AG09319 (cell line): ENCODE measurements at regions not wholly inside any gene's neighbourhood (a gene's known extent, or its start where the extent isn't known, plus 50 kb on each side); places are given as distances from the start of the nearest gene placed in this dataset.

Experiments used
- DNase-seq: peaks from one replicate; pipeline ENCODE4 v3.0.0-alpha.2; 2010; ENCODE audit warnings: low read depth; ENCODE audit errors: extremely low read depth
- TF ChIP-seq, protein P1 (sequence below): IDR thresholded peaks from 2 replicates; pipeline ENCODE4 v1.5.1; 2011; ENCODE audit warnings: low read depth, mild to moderate bottlenecking, inconsistent platforms, low read length, moderate library complexity

DNA sequence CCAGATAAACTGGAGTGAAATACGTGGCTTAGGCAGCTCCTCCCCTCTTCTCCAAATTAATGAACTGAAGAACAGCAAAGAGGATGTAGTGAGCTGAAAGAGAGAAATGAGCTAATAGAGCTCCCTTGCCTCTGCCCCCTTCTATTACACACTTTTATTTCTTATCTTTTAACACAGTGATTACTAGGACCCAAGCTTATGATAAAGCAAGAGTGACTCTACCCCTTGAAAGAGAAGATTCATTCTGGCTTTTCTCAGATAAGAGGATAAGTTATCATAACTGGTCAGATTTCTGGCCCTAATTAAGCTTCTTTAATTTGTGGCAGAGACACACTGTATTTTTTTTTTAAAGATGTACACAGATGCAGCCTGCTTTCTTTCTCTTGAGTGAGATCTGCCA, 102.2 kb downstream of the MSTN start:
- TF ChIP-seq, protein P1, sequence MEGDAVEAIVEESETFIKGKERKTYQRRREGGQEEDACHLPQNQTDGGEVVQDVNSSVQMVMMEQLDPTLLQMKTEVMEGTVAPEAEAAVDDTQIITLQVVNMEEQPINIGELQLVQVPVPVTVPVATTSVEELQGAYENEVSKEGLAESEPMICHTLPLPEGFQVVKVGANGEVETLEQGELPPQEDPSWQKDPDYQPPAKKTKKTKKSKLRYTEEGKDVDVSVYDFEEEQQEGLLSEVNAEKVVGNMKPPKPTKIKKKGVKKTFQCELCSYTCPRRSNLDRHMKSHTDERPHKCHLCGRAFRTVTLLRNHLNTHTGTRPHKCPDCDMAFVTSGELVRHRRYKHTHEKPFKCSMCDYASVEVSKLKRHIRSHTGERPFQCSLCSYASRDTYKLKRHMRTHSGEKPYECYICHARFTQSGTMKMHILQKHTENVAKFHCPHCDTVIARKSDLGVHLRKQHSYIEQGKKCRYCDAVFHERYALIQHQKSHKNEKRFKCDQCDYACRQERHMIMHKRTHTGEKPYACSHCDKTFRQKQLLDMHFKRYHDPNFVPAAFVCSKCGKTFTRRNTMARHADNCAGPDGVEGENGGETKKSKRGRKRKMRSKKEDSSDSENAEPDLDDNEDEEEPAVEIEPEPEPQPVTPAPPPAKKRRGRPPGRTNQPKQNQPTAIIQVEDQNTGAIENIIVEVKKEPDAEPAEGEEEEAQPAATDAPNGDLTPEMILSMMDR: no peak
- DNase-seq: no peak

DNA sequence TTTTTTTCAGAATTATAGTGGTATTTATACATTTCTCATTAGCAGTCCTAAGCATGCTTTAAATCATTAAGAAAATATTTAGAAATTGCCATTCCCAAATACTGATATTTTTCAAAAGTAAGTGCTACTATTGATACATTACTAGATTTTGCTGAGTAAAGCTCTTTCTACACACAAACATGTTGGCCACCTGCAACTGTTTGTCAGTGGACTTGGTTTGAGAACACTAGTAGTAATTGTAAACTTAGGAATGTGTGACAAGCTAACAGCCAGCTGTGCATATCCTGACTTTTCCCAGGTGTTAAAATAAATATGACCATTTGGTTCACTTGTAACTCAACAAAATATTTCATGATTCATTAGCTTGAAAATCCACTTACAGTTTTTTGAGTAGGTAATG, 103.1 kb downstream of the MSTN start:
- DNase-seq: no peak
- TF ChIP-seq, protein P1: no peak

DNA sequence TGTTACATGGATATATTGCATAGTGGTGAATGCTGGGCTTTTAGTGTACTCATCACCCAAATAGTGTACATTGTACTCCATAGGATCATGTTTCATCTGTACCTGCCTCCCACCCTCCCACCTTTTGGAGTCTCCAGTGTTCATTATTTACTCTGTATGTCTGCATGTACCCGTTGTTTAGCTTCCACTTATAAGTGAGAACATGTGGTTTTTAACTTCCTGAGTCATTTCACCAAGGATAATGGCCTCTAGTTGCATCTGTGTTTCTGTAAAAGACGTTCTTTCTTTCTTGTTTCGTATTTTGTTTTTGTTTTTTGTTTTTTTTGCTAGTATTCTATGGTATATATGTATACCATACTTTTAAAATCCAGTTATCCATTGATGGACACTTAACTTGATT, 107.5 kb downstream of the MSTN start:
- TF ChIP-seq, protein P1: no peak
- DNase-seq: no peak

DNA sequence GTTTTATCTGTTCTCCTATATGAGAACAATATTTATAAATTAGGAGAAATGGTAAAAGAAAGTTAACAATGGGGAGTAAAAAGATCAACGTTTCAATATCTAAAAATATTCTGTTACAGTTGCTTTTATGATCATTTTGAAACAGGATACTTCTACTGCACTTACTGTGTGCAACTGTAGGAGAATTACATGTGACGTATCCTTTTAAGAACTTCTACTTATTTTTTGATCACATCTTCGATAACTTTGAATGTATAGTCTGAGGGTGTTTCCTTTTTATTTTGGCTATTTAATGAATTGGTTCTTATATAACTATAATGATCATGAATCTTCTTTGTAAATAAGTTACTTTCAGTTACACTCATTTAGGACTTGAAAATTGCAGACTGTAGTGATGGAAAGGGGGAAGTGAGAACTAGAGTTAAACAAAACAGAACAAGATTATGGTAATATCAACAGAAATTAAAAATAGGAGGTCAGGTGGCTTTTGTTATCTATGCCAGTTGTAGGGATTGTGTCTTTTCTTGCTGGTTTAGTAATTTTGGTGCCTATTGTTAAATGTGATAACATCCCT, 109.9 kb downstream of the MSTN start:
- TF ChIP-seq, protein P1: no peak
- no peak for DNase-seq

DNA sequence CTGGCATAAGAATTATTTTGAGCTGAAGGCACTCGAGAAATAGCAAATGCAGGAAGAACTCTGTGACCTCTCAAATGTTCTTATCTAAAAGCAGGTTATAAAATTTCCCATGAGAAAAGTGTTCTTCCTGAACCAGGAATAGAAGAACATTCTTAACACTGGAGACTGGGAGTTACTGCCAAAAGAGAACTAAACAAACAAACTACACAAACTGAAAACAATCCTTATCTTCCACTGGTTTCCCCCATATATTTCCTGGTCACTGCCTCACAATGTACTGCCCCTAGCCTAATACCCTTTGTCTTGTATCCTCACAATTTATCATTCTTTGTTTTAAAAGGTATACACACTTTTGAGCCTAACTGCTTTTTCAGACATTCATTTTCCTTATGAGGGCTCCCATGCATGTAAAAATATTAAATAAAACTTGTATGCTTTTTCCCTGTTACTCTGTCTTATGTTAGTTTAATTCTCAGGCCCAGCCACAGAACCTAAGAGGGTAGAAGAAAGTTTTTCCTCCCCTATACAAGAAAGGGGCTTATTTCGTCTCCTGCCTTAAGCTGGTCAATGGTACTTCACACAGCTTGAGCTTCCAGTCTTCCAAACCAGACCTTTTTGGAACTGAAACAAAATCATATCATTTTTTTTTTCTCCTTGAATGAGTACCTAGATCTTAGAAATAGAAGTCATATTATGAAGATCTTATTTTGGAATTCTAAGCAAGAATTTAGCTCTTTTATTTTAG, 110.6 kb downstream of the MSTN start:
- DNase-seq: no peak
- TF ChIP-seq, protein P1: no peak

DNA sequence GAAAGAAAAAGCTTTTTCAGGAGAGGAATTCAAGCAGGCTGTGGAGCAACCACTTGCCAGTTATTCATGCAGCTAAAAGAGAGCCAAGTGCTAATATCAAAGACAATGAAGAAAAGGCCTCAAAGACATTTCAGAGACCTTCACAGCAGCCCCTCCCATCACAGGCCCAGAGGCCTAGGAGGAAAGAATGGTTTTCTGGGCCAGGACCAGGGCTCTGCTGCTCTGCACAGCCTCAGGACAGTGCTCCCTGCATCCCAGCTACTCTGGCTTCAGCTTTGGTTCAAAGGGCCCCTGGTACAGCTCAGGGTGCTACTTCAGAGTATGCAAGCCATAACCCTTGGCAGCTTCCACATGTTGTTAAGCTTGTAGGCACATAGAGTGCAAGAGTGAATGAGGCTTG, 119.5 kb downstream of the MSTN start:
- TF ChIP-seq, protein P1: no peak
- no peak for DNase-seq

DNA sequence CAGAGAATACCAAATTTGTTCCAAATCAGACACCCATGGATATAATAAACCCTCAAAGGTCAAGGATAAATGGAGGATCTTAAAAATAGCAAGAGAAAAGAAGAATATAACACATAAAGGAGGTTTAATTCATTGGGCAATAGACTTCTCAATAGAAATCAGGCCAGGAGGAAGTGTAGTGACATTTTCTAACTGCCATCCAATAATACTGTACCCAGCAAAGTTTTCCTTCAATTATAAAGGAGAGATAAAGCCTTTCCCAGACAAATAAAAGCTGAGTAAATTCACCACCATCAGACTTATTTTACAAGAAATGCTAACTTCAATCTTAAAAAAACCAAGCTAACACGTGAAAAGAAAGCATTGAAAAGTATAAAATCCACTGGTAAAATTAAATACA, 121.6 kb downstream of the MSTN start:
- no peak for DNase-seq

More for the DNA sequence above, 121.6 kb downstream of the MSTN start:
- TF ChIP-seq, protein P1: no peak
